ENCODE measurements at regions not wholly inside any gene's neighbourhood (a gene's known extent, or its start where the extent isn't known, plus 50 kb on each side); places are given as distances from the start of the nearest gene placed in this dataset.

GRCh38 chr20:50286174-50286511, 95.5 kb downstream of the CEBPB start:
- DNase-seq = no peak

DNA sequence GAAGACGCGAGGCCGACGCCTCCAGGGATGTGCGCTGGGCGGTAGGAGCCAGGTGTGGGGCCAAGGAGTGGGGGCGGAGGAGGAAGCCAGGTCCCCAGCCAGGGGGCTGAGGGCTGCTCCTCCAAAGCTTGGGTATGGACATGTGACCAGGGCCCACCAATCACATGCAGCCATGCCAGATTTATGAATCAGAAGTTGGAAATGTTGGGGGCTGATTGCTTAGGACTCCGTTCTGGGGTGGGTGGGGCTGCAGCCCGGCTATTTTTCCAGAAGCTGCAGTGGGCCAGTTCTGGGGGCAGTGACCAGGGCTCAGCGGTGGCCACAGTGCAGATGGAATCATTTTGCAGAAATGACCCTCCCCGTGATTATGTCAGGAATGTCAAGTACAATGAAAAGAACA, 96.0 kb downstream of the CEBPB start:
- no peak for DNase-seq

DNA sequence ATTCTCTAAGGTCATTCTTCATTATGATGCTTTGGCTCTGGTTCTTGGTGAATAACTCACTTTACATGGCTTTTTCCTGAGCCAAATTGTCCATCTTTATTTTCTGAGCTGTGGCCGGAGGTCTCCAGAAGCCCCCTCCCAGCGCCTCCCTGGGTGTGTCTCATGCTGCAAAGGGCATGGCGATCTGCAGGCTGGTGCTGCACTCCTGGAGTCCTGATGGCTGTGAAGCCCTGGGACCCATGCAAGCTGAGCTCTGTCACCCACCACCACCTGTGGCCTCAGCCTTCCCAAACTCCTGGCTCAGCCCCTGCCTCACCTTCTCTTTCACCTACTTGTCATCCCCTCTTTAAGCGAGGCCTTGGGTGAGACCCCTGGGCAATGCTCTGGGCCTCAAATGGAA, 96.9 kb downstream of the CEBPB start:
- DNase-seq = no peak

DNA sequence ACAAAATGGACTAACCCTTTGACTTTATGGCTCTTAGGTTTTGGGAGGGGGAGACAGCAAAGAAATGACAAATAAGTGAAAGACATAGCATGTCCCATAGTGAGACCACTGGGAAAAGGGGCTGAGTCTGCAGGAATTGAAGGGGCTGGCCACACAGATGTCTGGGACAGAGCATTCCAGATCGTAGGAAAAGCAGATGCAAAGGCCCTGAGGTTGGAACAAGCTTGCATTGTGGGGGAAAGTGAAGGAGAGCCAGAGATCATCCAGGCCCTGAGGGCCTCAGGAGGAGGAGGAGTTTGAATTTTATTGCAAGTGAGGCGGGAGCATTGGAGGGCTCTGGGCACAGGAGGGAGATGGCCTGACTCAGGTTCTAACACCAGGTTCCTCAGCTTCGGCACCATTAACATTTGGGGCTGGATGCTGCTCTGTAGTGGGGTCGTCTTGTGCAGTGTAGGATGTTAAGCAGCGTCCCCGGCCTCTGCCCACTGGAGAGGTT, 97.5 kb downstream of the CEBPB start:
- no peak for DNase-seq

DNA sequence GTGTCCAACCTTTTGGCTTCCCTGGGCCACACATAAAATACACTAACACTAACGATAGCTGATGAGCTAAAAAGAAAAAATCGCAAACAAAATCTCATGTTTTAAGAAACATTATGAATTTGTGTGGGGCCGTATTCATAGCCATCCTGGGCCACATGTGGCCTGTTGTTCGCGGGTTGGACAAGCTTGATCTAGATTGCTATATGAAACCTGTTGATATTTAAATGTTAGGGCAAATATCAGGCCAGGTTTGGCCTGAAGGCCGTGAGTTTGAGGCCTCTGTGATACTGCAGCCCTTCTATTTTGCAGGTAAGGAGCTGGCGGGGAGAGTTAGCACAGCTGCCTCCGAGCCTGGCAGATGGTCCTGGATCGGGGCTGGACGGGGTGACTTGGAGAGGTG, 99.0 kb downstream of the CEBPB start:
- no peak for DNase-seq

GRCh38 chr20:50290112-50290511, 99.5 kb downstream of the CEBPB start:
- DNase-seq = no peak

DNA sequence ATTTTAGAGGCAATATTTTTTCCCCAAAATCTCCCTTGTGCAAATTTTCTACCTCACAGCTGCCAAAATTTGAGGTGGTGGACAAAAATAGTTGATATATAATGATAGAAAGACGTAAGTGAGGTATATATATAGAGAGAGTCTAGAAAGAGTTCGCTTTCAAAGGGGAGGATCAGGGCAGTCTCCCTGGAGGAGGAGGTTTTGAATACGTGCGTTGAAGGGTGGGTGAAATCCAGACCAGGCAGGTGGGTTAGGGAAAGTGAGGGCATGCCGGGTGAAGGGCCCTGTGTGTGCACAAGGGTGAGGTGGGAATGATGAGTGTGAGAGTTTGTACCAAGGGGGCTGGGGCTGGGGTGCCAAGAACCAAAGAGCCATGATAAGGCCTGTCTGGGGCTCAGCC, 100.2 kb downstream of the CEBPB start:
- no peak for DNase-seq

DNA sequence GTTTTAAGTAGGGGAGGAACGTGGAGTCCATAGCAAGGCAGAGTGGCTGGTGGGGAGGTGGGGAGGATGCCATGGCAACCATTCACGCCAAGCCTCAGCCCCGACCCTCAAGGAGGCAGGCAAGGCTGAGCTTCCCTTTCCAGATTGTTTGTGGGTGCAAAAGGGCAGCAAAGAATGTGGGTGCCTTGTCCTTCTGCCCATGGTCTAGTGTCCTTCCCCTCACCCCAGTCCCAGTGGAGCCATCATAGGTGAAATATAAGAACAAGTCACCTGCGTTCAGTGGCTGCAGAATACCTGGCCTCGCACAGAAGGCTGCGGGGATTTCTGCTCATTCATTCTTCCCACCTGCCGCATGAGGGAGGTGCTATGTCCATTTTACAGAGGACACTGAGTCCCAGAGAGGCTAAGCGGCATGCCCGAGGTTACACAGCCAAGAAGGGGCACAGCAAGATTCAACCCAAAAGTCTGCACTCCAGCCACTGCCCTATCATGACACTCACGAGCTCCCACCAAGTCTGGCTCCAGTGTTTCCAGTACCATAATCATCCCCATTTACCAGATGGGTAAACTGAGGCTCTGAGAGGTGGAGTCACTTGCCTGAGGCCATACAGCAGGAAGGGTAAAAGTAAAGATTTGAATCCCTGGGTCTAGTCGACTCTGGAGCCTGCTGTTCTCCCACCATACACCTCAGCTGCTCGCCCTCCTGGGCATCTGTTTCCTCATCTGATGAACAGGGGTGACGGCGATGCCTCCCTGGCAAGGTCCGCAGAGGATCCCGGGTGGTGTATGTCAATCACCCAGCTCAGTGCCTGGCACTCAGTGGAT, 100.8 kb downstream of the CEBPB start:
- no peak for DNase-seq

- no peak for DNase-seq
Observed at GRCh38 chr20:50292079-50292590, 101.5 kb downstream of the CEBPB start.

DNA sequence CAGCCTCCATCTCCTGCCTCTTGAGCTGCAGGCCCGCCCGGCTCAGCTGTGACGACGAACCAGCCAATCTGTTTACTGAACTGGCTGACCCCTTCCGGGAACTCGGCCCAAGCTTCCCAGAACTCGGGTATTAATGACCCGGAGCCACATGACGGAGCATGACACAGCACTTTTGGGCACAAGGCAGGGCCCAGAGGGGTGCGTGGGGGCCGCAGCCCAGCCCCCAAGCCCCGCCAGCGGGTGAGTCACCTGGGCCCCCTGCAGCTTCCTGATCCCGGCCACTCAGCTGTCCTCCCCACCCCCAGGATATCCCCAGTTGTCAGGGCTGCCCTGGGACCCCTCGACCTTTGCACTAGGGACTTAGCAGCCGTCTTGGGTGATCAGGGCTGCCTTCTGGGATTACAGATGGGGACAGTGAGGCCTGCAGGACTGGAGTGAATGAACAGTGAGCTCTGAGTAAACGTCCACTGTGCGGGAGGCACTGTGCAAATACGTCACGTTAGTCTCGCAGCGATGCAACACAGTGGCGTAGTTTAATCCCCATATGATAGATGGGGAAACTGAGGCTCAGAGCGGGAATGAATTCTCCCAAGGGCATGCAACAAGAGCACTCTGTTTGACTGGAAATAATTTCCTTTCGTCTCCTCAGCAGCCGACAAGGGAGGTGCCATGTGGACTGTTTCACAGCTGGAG, 102.1 kb downstream of the CEBPB start:
- DNase-seq = no peak

GRCh38 chr20:50293284-50294139, 102.9 kb downstream of the CEBPB start:
- DNase-seq = no peak

- no peak for DNase-seq
Observed at GRCh38 chr20:50294164-50295088, 103.8 kb downstream of the CEBPB start.

GRCh38 chr20:50295345-50295744, 104.7 kb downstream of the CEBPB start:
- no peak for DNase-seq

DNA sequence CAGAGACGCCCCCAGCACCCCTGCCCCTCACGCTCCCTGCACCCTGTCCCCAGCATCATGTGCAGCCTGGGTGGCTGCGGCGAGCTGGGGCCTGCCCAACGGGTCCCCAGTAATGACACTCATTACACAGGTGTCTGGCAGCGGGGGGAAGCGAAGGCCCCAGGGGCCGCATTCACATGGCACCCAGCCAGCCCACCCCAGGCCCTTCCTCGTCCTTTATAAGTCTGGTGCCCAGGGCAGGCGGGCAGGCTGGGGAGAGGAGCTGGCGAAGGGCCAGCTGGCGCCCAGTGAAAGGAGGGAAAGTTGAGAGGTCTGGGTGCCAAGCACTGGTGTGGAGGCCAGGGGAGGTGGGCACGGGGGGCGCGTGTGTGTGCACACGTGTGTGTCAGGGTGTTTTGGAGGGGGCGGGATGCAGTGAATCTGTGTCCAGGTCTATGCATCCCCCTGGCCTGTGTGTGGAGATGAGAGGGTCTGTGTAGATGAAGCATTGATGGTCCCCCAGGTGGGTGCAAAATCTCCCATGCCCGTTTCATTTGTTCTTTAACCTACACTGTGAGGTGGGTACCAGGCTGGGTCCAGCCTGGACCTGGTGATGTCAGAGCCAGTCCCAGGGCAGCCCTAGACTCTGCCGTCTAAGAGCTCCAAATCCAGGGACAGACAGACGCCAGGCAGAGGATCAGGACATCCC, 105.3 kb downstream of the CEBPB start:
- no peak for DNase-seq

DNA sequence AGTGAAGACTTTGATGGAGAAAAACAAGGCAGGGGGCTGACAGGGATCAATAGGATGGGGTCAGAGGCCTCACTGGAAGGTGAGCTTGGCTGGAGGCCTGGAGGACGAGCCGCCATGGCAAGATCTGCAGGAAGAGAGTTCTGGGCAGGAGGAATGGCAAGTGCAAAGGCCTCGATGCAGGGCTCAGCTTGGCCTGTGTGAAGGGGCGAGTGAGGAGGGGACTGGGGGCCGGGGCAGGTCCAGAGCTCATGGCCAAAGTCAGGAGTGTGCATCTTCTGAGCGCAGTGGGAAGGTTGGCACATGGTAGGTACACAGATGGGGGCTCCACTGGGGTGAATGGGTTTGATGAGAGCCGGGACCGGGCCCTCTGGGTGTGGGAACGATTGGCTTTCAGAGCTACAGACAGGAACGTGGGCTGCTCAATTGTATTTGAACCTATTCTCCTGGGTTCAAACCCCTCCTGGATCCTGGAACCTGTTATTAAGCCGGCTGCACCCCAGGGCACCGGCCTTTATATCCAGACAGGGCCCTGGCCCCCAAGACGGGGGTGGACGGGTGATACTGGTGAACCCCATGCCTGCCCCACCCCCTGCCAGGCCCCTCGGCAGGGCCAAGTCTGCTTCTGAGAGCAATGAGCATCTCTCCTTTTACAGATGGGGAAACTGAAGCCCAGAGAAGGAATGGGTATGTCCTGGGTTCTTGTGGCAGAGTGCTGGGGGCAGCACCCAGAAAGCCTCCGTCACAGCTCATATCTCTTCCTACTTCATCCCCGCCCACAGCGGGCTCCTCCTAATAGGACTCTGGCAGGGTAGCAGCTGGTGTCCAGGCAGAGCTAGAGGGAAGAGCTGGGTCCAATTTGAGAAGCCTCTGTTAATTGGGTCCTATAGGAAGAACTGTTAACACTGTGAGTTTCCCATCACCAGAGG, 106.1 kb downstream of the CEBPB start:
- no peak for DNase-seq

GRCh38 chr20:50297498-50298376, 107.1 kb downstream of the CEBPB start:
- no peak for DNase-seq

DNA sequence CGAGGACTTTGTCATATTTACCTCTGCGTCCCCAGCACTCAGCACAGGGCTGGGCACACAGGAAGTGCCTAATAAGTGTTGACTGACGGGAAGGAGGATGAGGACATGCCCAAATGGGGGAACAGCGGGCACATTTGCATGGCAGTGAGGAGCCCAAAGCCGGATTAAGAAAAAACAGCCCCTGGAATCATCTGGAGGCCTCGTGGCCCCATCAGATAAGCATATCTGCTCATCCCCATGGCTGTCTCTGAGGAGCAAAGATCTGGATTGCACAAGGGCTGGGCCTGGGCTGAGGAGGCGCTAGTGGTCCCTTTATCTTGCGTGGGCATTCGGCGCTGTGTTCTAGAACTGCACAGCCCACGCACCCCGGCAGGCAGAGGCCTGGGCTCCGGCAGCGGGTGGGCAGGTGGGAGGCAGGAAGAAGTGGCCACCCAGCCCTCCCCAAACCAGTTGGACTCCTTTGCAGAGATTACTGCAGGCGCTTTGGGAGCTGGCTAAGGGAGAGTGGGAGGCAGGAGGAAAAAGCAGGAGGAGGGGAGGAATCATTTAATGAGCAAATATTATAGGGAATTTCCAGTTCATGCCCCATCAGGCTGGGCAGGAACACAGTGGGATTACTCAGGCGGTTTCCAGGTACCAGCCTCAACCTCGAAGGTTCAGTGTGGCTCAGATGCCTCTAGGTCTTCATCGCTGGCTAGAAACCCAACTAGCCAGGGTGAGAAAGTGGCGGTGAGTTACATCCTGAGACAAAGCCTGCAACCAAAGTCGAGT, 108.1 kb downstream of the CEBPB start:
- no peak for DNase-seq

DNA sequence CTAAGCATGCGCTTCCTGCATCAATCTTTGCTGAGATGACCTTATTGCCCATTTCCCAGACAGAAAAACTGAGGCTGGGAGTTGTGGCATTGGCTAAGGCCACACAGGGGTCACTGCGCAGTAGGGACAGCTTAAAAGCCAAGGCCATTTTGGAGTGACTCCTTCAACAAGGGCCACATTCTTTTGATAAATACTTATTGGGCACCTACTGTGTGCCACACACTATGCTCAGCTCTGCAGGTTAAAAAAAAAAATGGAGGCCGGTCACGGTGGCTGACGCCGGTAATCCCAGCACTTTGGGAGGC, 108.6 kb downstream of the CEBPB start:
- DNase-seq = no peak

DNA sequence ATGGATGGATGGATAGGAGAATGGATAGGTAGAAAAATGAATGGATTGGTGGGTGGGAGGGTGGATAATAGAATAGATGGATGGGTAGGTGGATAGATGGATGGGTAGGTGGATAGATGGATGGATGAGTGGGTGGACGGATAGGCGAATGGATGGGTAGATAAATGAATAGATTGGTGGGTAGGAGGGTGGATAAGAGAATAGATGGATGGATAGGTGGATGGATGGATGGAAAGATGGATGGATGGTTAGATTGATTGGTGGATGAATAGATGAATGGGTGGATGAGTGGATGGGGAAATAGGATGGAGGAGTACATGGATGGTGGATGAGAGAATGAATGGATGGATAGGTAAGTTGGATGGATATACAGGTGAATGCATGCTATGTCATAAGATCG, 110.5 kb downstream of the CEBPB start:
- DNase-seq = no peak

Data from central memory CD4-positive, alpha-beta T cell (primary cell).